CD14-positive monocyte (primary cell): ENCODE measurements at regions not wholly inside any gene's neighbourhood (a gene's known extent, or its start where the extent isn't known, plus 50 kb on each side); places are given as distances from the start of the nearest gene placed in this dataset.

ENCODE experiments used
- DNase-seq, 3 donors: peaks; one replicate each; pipeline ENCODE4 v3.0.0-alpha.2; 2011 to 2022
- H2AFZ ChIP-seq: 2 replicates; pipeline ENCODE4 v1.6.0; 2012; ENCODE audit warnings: mild to moderate bottlenecking, low read depth, low read length, inconsistent platforms; ENCODE audit not compliant: insufficient read depth, poor library complexity, severe bottlenecking
- H3K27ac ChIP-seq, 2 donors: 1 replicate in 1 of 2; 2 replicates in 1 of 2; pipeline ENCODE4 v1.5.1; 2012 to 2013; ENCODE audit warnings: low read length in 2 of 2, control low read depth in 1 of 2, inconsistent platforms in 1 of 2, low read depth in 1 of 2, mild to moderate bottlenecking in 1 of 2
- H3K27me3 ChIP-seq, 2 donors: one replicate each; pipeline versions ENCODE4 v1.6.0 to v1.6.1; 2011 to 2013; ENCODE audit warnings: low read length in 2 of 2; ENCODE audit not compliant: control insufficient read depth in 2 of 2, insufficient read depth in 2 of 2
- H3K36me3 ChIP-seq, 2 donors: replicated peaks in 1 of 2; 1 replicate in 1 of 2; 2 replicates in 1 of 2; pipeline versions ENCODE4 v1.5.1 to v1.6.1; 2012 to 2013; ENCODE audit warnings: low read length in 2 of 2, control low read depth in 1 of 2, inconsistent platforms in 1 of 2, mild to moderate bottlenecking in 1 of 2; ENCODE audit not compliant: insufficient read depth in 2 of 2, control insufficient read depth in 1 of 2
- H3K4me1 ChIP-seq, 2 donors: 1 replicate in 1 of 2; 2 replicates in 1 of 2; pipeline versions ENCODE4 v1.5.1 to v1.6.1; 2012 to 2013; ENCODE audit warnings: low read length in 2 of 2, control low read depth in 1 of 2, inconsistent platforms in 1 of 2, mild to moderate bottlenecking in 1 of 2, moderate library complexity in 1 of 2; ENCODE audit not compliant: insufficient read depth in 2 of 2, control insufficient read depth in 1 of 2
- H3K4me2 ChIP-seq: replicated peaks from 2 replicates; pipeline ENCODE3; 2012; ENCODE audit warnings: low read length, moderate library complexity, mild to moderate bottlenecking; ENCODE audit not compliant: poor library complexity, severe bottlenecking; ENCODE audit errors: extremely low read depth
- H3K4me3 ChIP-seq, 3 experiments: fragments of 200-600 bp in 1 of 3; sonication (generic) in 1 of 3; replicated peaks in 1 of 3; 1 replicate in 2 of 3; 2 replicates in 1 of 3; pipeline ENCODE4 v1.5.1; 2011 to 2013; ENCODE audit warnings: low read length in 3 of 3, mild to moderate bottlenecking in 3 of 3, control low read depth in 2 of 3, low read depth in 2 of 3, inconsistent platforms in 1 of 3, moderate library complexity in 1 of 3
- H3K79me2 ChIP-seq: 2 replicates; pipeline ENCODE4 v1.6.0; 2012; ENCODE audit warnings: mild to moderate bottlenecking, control low read depth, inconsistent platforms, low read length, moderate library complexity; ENCODE audit not compliant: insufficient read depth
- H3K9ac ChIP-seq: 2 replicates; pipeline ENCODE4 v1.6.0; 2017; ENCODE audit warnings: low read length, mild to moderate bottlenecking; ENCODE audit not compliant: insufficient read depth, poor library complexity, severe bottlenecking
- H3K9me3 ChIP-seq, 2 donors: replicated peaks in 1 of 2; 1 replicate in 1 of 2; 2 replicates in 1 of 2; pipeline versions ENCODE4 v1.5.1 to v1.6.1; 2012 to 2013; ENCODE audit warnings: low read length in 2 of 2, control low read depth in 1 of 2; ENCODE audit not compliant: control insufficient read depth in 1 of 2, insufficient read depth in 1 of 2
- H4K20me1 ChIP-seq: 2 replicates; pipeline ENCODE4 v1.6.0; 2012; ENCODE audit warnings: mild to moderate bottlenecking, low read length, control low read depth, moderate library complexity; ENCODE audit not compliant: insufficient read depth
- H3K27ac Mint-ChIP-seq, 7 donors: one replicate each; pipeline ENCODE4 v1.8.0; 2020; ENCODE audit warnings: mild to moderate bottlenecking in 7 of 7, mixed read lengths in 7 of 7, moderate library complexity in 6 of 7, inconsistent platforms in 2 of 7
- H3K27me3 Mint-ChIP-seq, 3 donors: one replicate each; pipeline ENCODE4 v1.8.0; 2021 to 2022; ENCODE audit warnings: low read depth in 3 of 3, mild to moderate bottlenecking in 3 of 3, mixed read lengths in 3 of 3, moderate library complexity in 3 of 3, inconsistent platforms in 1 of 3
- H3K36me3 Mint-ChIP-seq, 2 donors: one replicate each; pipeline ENCODE4 v1.8.0; 2020; ENCODE audit warnings: mixed read lengths in 2 of 2, inconsistent platforms in 1 of 2, mild to moderate bottlenecking in 1 of 2
- H3K4me1 Mint-ChIP-seq: one replicate; pipeline ENCODE4 v1.8.0; 2020; ENCODE audit warnings: mild to moderate bottlenecking, mixed read lengths
- H3K4me3 Mint-ChIP-seq, 2 donors: one replicate each; pipeline ENCODE4 v1.8.0; 2020; ENCODE audit warnings: mild to moderate bottlenecking in 2 of 2, mixed read lengths in 2 of 2, moderate library complexity in 1 of 2
- H3K9me3 Mint-ChIP-seq, 7 donors: one replicate each; pipeline ENCODE4 v1.8.0; 2020 to 2022; ENCODE audit warnings: mixed read lengths in 7 of 7, mild to moderate bottlenecking in 6 of 7, moderate library complexity in 6 of 7, inconsistent platforms in 2 of 7
- WGBS: methylation state at CpG from one replicate; pipeline ENCODE4 v1.1.5; 2013; ENCODE audit warnings: missing lambda C conversion rate; ENCODE audit not compliant: insufficient coverage; 5-methylcytosine and 5-hydroxymethylcytosine counted together
- intact Hi-C, 2 donors: fragments of 100-400 bp; cut with micrococcal nuclease; formaldehyde crosslinking; loops; one replicate each; pipeline versions ENCODE4 v1.15.0 to v1.15.1; 2023
- TF ChIP-seq, protein P1 (sequence below): fragments of 200-600 bp; IDR thresholded peaks from one replicate; pipeline ENCODE4 v1.8.0; 2022; ENCODE audit warnings: antibody characterized with exemption, mild to moderate bottlenecking

DNA sequence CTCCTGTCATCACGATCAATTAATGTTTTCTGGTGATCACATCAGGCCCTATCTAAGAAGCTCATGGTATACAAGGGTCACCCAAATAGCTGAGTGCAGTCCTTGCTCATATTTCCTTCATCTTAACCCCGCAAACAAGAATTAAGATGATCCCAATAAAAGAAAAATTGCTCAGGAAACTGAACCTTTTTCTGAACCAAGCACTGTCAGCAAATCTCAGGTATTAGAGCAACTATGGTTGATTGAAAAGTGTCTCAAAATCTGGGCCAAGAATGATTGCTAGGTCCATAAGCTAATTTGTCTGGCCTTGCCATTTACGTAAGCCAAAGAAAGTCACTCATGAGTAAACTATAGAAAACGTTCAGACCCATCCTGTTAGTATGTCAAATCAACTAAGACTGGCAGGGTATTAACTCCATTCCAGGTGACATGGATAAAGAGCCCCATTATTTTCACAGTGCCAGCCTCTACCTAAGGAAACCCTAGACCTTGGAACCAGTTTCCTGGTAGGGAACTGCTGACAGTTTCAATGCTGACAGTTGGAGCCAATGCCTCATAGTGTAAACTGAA lies 209.3 kb downstream of the DEPDC1B start:
- H2AFZ ChIP-seq, result no peak overlapping the region

DNA sequence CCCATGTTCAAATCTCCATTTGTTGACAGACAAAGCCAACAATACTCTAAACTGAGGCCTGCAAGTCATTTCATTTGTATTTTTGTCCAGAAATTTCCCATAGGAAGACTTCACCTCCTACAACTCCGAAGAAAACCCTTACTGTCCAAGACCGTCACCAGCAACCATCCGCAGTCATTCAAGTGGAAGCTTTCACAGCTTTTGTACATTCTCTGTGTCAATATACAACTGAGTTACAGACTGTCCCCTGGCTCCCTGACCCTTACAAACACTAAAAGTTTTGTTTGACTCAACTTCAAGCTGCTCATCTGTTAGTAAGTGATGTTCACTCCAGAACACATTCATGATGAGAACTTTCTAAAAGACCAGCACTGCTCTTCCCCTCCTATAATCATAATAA lies 210.1 kb downstream of the DEPDC1B start:
- no peak overlapping the region for H3K4me2 ChIP-seq
- no peaks in the 10 kb centered on the region for H3K9me3 ChIP-seq
- peaks cover 0 to 3% (median 2%) of the 10 kb centered on the region in 7 donors for H3K9me3 Mint-ChIP-seq
- H3K79me2 ChIP-seq, result no peaks in the 10 kb centered on the region
- no peak overlapping the region for H3K27ac ChIP-seq
- no peaks in the 10 kb centered on the region for H3K27me3 ChIP-seq
- H2AFZ ChIP-seq, result no peak overlapping the region
- no peak overlapping the region for H3K9ac ChIP-seq
- no peak overlapping the region for H3K4me3 ChIP-seq
- H3K27me3 Mint-ChIP-seq, result no peaks in the 10 kb centered on the region
- H3K36me3 Mint-ChIP-seq, result no peaks in the 10 kb centered on the region
- no peaks in the 10 kb centered on the region for H4K20me1 ChIP-seq
- intact Hi-C loops, result no loop called here
- H3K4me1 ChIP-seq, result no peaks in the 10 kb centered on the region
- WGBS, result 96% methylated on average over 3 of the region's 3 CpGs
- DNase-seq, result no peak
- H3K27ac Mint-ChIP-seq, result no peak overlapping the region
- H3K4me3 Mint-ChIP-seq, result no peak overlapping the region
- H3K4me1 Mint-ChIP-seq, result no peaks in the 10 kb centered on the region
- no peaks in the 10 kb centered on the region for H3K36me3 ChIP-seq
- TF ChIP-seq, protein P1, sequence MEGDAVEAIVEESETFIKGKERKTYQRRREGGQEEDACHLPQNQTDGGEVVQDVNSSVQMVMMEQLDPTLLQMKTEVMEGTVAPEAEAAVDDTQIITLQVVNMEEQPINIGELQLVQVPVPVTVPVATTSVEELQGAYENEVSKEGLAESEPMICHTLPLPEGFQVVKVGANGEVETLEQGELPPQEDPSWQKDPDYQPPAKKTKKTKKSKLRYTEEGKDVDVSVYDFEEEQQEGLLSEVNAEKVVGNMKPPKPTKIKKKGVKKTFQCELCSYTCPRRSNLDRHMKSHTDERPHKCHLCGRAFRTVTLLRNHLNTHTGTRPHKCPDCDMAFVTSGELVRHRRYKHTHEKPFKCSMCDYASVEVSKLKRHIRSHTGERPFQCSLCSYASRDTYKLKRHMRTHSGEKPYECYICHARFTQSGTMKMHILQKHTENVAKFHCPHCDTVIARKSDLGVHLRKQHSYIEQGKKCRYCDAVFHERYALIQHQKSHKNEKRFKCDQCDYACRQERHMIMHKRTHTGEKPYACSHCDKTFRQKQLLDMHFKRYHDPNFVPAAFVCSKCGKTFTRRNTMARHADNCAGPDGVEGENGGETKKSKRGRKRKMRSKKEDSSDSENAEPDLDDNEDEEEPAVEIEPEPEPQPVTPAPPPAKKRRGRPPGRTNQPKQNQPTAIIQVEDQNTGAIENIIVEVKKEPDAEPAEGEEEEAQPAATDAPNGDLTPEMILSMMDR, result no peak

More for the DNA sequence above, 209.3 kb downstream of the DEPDC1B start:
- no peaks in the 10 kb centered on the region for H3K27me3 Mint-ChIP-seq
- Histone ChIP-seq H3K36me3 (no peaks in the 10 kb centered on the region), H3K4me3 (no peak overlapping the region), H3K27ac (no peak overlapping the region), H3K4me1 (no peaks in the 10 kb centered on the region), H3K27me3 (no peaks in the 10 kb centered on the region), H4K20me1 (no peaks in the 10 kb centered on the region), H3K9me3 (no peaks in the 10 kb centered on the region), H3K79me2 (no peaks in the 10 kb centered on the region), H3K4me2 (no peak overlapping the region), H3K9ac (no peak overlapping the region)
- H3K4me3 Mint-ChIP-seq, result no peak overlapping the region
- no peak overlapping the region for H3K27ac Mint-ChIP-seq
- no peaks in the 10 kb centered on the region for H3K36me3 Mint-ChIP-seq
- 92% methylated on average over 2 of the region's 4 CpGs for WGBS
- TF ChIP-seq, protein P1, result no peak
- no peaks in the 10 kb centered on the region for H3K4me1 Mint-ChIP-seq
- intact Hi-C loops, result no loop called here
- peaks cover 0 to 3% (median 2%) of the 10 kb centered on the region in 7 donors for H3K9me3 Mint-ChIP-seq
- no peak for DNase-seq
